GM23338 (cell line): ENCODE measurements at regions not wholly inside any gene's neighbourhood (a gene's known extent, or its start where the extent isn't known, plus 50 kb on each side); places are given as distances from the start of the nearest gene placed in this dataset.

Source experiments
- CREB1 ChIP-seq: fragments of 250-450 bp; sonication (Bioruptor Pico); IDR thresholded peaks from 2 replicates; pipeline ENCODE4 v1.5.0; 2020; ENCODE audit warnings: low read depth, mild to moderate bottlenecking, moderate library complexity
- CTCF ChIP-seq, 2 experiments: fragments of 200-600 bp in 1 of 2; sonication (generic) in 1 of 2; conservative IDR thresholded peaks; 2 replicates each; pipeline versions ENCODE4 v1.5.1 to v1.6.1; 2016 to 2017; ENCODE audit warnings: antibody characterized with exemption in 2 of 2, low read depth in 2 of 2, mild to moderate bottlenecking in 2 of 2, moderate library complexity in 1 of 2
- EZH2 ChIP-seq: fragments of 200-600 bp; sonication (generic); IDR thresholded peaks from one replicate; pipeline ENCODE4 v1.8.0; 2017; ENCODE audit warnings: antibody characterized with exemption, mild to moderate bottlenecking, low read depth; ENCODE audit not compliant: unreplicated experiment
- EZH2phosphoT487 ChIP-seq: fragments of 200-600 bp; sonication (generic); IDR thresholded peaks from one replicate; pipeline ENCODE4 v1.8.1; 2018; ENCODE audit warnings: antibody characterized with exemption; ENCODE audit not compliant: unreplicated experiment
- JUNB ChIP-seq: IDR thresholded peaks from one replicate; pipeline ENCODE4 v1.6.1; 2016; ENCODE audit warnings: antibody characterized with exemption; ENCODE audit not compliant: unreplicated experiment
- NANOG ChIP-seq: IDR thresholded peaks from 2 replicates; pipeline ENCODE4 v1.6.1; 2016; ENCODE audit warnings: antibody characterized with exemption, borderline replicate concordance
- POLR2AphosphoS5 ChIP-seq: IDR thresholded peaks from 2 replicates; pipeline ENCODE4 v1.6.1; 2016; ENCODE audit warnings: antibody characterized with exemption, low read depth
- STAT1 ChIP-seq: IDR thresholded peaks from one replicate; pipeline ENCODE4 v1.6.1; 2016; ENCODE audit warnings: antibody characterized with exemption; ENCODE audit not compliant: unreplicated experiment
- ZNF114 ChIP-seq: fragments of 250-450 bp; sonication (Bioruptor Pico); IDR thresholded peaks from 2 replicates; pipeline ENCODE4 v1.5.0; 2020; ENCODE audit warnings: mild to moderate bottlenecking, moderate library complexity
- ZNF331 ChIP-seq: fragments of 250-450 bp; sonication (Bioruptor Pico); IDR thresholded peaks from 2 replicates; pipeline ENCODE4 v1.5.0; 2020; ENCODE audit warnings: low read depth, mild to moderate bottlenecking, moderate library complexity
- TF ChIP-seq, protein P1 (sequence below): IDR thresholded peaks from one replicate; pipeline ENCODE4 v1.6.1; 2018; ENCODE audit warnings: antibody characterized with exemption; ENCODE audit not compliant: unreplicated experiment

- TF ChIP-seq JUNB, result no peak
- no peak for TF ChIP-seq CTCF (conservative IDR thresholded peaks at IDR 0.05; ENCODE audit: low read depth in 2 of 2)
- TF ChIP-seq CREB1, result no peak
- TF ChIP-seq, protein P1, sequence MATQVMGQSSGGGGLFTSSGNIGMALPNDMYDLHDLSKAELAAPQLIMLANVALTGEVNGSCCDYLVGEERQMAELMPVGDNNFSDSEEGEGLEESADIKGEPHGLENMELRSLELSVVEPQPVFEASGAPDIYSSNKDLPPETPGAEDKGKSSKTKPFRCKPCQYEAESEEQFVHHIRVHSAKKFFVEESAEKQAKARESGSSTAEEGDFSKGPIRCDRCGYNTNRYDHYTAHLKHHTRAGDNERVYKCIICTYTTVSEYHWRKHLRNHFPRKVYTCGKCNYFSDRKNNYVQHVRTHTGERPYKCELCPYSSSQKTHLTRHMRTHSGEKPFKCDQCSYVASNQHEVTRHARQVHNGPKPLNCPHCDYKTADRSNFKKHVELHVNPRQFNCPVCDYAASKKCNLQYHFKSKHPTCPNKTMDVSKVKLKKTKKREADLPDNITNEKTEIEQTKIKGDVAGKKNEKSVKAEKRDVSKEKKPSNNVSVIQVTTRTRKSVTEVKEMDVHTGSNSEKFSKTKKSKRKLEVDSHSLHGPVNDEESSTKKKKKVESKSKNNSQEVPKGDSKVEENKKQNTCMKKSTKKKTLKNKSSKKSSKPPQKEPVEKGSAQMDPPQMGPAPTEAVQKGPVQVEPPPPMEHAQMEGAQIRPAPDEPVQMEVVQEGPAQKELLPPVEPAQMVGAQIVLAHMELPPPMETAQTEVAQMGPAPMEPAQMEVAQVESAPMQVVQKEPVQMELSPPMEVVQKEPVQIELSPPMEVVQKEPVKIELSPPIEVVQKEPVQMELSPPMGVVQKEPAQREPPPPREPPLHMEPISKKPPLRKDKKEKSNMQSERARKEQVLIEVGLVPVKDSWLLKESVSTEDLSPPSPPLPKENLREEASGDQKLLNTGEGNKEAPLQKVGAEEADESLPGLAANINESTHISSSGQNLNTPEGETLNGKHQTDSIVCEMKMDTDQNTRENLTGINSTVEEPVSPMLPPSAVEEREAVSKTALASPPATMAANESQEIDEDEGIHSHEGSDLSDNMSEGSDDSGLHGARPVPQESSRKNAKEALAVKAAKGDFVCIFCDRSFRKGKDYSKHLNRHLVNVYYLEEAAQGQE, result no peak
- no peak for TF ChIP-seq POLR2AphosphoS5
- TF ChIP-seq ZNF331 (CRISPR knock-in tag), result no peak
- TF ChIP-seq EZH2phosphoT487, result no peak
- no peak for TF ChIP-seq ZNF114 (CRISPR knock-in tag)
- TF ChIP-seq EZH2, result no peak
- no peak for TF ChIP-seq STAT1
- TF ChIP-seq NANOG, result no peak
These were observed 516.9 kb upstream of the ZNF608 start for GRCh38 chr5:125263356-125263755.
